ENCODE measurements at regions not wholly inside any gene's neighbourhood (a gene's known extent, or its start where the extent isn't known, plus 50 kb on each side); places are given as distances from the start of the nearest gene placed in this dataset.

DNA sequence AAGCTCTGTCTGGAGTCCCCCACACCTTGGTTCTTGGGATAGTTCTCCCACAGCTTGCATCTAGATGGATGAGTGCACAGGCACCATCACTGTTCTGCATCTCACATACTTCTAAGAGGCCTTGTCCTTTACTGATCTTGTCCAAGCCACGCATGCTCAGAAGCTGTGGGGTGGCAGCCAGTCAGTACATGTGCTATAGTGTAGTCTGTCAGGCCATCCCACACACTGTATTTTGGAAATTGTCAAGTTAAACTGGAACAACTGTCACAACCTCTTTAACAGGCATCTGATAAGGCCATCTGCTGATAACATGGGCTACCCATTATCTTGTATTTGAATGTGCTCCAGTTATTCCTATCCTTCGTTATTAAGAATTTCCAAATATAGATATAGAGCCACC, 296.5 kb upstream of the AZI2 start:
- FAIRE-seq (no peak), DNase-seq (ENCODE audit: insufficient read length, low spot score) (no peak)

DNA sequence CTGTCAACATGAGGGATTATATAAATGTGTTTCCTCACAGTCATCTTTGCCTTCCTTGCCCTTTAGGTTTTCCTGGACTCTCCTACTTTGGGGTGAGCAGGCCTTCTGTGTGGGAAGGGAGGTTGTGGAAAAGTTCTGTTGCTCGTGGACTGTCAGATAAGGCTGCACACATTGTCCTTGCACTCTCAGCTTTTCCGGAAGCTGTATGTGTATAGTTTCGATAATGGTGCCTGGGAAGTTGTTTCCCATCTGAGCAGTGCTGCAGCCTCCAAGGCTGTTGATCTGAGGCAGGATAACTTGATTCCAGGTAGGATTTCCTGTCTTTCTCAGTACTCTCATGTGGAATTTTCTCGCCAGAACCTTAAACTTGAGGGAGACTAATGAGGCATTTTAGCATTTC, 297.8 kb upstream of the AZI2 start:
- no peak for FAIRE-seq
- DNase-seq (ENCODE audit: insufficient read length, low spot score) = no peak

DNA sequence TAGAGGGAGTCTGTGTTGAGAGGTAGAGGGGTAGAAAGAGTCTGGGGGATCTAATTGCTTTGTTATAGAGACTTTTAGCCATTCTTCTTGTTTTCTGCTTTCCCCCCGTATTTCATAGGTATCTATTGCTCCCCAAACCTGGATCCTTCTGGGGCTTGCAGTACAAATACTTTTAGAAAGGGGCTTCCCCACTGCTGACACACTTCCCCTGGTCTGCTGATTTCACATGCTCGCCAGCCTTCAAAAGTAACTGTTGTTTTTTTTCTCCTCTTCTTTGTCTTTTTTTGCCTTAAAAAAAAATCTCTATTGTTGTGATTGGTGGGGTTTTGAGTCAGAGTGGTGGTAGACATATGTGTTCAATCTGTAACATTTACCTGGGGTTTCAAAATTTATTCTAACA, 300.6 kb upstream of the AZI2 start:
- DNase-seq (ENCODE audit: insufficient read length, low spot score) (no peak), FAIRE-seq (no peak)

DNA sequence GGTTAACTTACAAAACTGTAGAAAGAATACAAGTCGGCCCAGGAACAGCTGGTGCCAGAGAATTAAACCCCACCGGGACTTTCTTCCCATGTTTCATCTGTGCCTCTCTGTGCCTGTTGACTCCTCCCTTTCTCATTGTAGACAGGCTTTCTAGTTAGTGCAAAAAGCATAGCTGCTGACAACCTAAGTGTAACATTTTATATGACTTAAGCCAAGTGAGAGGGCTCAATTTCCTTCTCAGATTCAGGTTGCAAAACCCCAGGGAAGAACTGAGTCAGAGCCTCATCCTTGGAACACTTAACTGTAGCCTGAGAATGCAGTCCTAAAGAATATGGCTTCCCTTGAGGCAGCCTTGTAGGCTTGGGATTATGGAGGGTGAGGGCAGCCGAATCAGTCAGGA, 302.5 kb upstream of the AZI2 start:
- no peak for DNase-seq (ENCODE audit: insufficient read length, low spot score)
- FAIRE-seq = no peak

DNA sequence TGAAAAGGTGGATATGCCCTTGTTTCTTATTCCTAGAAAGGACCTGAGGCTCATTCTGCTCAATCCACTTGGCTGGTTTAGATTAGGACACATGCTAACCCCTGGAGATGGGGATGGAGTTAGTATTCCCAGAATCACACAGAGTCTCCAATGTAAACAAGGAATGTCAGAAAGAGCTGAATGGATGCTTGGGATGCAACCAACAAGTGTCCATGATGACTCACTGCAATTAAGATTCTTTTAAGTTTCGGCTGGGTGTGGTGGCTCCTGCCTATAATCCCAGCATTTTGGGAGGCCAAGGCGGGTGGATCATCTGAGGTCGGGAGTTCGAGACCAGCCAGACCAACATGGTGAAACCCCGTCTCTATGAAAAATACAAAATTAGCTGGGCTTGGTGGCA, 315.5 kb upstream of the AZI2 start:
- no peak for DNase-seq (ENCODE audit: insufficient read length, low spot score)
- no peak for FAIRE-seq

DNA sequence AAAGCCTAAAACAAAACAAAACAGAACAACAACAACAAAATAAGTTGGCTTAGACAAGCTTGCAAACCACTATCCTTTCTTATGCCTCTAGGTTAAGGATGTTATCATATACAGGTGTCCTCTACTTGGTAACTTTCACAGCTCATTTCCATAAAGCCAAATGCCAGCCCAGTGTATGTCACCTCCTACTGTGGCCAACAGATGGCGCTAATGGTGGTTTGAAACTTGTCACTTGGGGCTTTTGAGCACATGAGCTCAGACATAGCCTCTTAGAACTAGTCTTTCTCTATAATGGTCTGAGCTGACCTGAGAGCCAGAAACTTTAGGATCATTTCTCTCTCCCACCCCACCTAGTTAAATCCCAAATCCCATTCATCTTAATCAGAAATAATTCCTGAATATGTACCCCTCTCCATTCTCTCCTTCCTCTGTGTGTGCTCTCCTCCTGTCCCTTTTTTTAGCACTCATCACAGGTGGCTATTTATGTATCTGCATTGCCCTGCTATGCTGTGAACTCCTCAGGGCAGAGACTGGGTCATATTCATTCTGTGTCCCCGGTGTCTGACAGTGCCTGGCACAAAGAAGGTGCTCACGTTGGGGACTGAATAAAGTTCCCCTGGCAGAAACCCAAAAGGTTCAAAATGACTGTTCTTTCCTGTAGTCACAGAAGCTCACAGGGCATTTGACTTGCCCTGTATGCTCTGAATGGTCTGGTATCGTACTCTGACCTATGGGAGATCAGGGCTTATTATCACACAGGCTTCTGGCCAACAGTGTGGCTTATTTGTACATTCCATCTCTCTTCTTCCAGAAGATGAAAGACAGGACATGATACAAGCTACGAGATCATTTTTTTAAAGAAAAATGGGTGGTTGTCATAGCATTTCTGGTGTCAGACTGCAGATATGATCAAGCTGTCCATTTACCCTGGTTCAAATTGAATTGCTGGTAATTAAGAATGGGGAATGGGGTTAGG, 319.3 kb upstream of the AZI2 start:
- FAIRE-seq (no peak), DNase-seq (ENCODE audit: insufficient read length, low spot score) (peak; percentile 40)

DNA sequence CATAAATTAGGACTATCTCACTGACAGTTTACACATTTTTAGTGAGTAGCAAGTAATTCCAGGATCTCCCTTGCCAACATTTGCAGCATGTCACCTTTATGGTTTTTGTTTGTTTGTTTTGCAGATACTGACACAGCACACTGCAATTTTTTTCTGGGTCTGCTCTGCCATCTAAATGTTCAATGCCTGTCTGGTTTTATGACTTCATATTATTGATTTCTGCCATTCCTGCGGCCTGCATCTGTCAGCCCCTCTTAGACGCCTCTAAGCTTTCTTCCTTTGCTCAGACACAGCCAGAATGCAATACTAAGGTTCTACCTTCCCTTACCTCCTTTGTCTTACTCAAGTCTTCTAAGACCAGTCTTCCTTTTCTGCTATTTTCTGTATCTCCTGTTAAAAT, 321.2 kb upstream of the AZI2 start:
- no peak for FAIRE-seq
- DNase-seq (ENCODE audit: insufficient read length, low spot score) = no peak

DNA sequence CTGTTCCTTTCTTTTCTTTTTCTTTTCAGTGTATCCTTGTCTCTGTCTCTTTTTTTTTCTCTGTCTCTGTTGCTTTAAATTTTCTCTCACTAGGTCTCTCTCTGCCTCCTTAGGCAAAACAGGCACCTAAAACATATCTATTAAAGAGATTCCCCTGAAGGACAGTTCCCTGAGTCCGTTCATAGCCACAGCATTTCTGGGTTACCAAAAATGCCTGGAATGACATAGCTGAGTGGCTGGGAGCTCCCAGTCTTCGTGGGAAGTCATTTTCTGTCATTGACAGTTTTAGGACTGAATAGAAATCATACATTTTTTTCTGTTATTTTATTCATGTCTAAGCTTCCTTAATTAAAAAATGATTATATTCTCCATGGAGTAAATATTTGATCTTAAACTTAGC, 323.8 kb upstream of the AZI2 start:
- DNase-seq (ENCODE audit: insufficient read length, low spot score) (no peak), FAIRE-seq (no peak)

DNA sequence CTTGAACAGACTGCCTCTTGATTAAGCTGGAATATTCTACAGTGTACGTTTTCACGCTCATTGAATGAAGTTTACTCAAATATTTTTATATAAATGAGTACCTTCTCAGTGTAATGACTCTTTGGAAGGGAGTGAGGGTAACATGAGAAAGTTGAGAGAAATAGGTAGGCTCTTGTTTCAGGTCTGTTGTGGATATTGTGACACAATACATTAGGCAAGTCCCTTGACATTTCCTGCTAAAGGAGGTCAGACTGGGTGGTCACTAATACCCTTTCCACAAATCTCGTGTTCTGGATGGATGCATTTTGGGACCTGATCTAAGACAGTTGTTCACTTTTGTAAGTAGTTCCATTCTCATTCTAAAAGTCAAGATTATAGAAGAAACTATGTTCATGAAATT, 324.8 kb upstream of the AZI2 start:
- no peak for DNase-seq (ENCODE audit: insufficient read length, low spot score)

DNA sequence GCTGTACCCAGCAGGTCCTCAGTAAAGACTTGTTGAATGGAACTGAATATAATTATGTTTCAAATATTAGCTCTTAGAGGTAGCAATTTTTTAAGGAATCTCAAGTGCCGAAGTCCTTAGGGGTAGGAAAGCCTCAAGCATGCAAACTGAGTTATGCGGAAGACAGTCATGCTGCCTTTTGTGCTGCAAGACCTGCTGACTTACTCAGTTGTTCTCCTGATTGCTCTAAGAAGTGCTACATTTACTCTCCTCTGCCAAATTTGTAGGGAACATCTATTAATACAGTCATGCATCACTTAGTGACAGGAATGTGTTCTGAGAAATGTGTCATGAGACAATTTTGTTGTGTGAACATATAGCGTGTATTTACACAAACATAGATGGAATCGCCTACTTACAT, 325.6 kb upstream of the AZI2 start:
- DNase-seq (ENCODE audit: insufficient read length, low spot score) (no peak), FAIRE-seq (no peak)

More for the DNA sequence above, 324.8 kb upstream of the AZI2 start:
- no peak for FAIRE-seq

DNA sequence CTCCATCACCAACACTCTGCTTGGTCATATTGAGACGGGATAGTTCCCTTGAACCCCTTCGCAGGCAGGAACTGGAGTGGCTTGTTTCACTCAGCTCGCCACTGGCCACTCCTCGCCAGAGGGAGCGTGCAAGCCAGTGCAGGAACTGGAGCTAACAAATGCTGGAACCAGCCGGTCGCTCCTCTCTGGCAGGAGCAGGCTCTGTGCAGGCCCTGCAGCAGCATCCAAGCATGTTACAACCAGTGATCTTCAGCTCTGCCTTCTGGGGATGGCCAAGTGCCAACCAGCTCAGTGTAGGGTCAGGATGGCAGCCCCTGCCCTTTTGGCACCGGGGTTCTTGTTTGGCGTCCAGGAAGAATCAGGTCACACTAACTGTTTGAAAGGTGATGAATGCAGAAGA, 329.0 kb upstream of the AZI2 start:
- FAIRE-seq = no peak
- no peak for DNase-seq (ENCODE audit: insufficient read length, low spot score)

DNA sequence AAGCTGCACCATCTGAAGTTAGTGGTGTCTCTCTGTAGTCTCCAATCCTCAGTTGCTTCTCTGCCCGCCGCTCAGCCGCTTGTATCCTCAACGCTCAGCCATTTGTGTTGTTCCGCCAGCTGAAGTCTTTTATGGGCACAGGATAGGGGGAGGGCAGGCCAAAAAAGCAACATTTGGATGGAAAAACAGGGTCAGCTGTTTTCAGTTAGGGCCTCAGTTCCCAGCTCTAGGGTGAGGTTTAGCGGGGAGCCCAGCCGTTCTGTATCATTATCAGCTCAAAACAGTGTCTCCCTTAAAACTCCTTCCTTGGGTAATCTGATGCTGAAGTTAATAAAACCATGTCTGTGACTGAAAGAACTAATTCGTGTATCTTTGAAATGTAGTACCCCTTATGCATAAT, 329.5 kb upstream of the AZI2 start:
- FAIRE-seq (no peak), DNase-seq (ENCODE audit: insufficient read length, low spot score) (no peak)

DNA sequence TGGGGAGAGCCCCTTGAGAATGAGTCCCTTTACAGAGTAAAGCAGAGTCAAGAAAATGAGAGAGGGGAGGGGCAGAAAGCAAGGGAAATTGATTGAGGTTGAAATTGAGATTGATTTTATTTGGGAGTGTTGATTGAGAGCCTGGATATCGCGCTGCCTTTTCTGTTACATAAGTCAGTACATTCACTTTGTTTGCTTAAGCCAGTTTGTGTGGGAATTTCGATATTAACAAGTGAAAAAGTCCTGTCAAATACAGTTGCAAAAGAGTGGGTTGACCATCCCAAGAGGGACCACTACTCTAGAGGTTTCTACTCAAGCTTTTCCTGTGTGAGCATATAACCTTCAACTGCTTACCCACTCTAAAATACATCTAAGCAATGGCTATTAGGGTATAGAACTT, 331.4 kb upstream of the AZI2 start:
- DNase-seq (ENCODE audit: insufficient read length, low spot score) = no peak
- no peak for FAIRE-seq

DNA sequence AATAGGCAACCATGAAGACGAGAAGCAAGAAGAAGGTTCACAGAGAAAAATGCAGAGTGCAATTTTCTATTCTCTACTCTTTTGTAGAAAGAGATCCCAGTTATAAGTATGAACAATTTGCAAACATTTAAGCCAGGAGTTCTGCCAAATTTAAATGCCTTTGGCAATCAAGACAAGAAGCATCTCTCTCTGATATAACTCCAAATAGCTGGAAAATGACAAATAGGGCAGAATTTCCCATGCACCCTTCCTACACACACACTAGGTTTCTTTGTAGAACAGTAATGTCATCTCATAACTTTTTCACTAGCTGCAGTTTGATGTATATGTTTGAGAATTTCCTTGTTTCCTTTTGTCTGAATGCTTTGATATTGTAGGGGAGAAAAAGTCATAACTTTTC, 333.5 kb upstream of the AZI2 start:
- FAIRE-seq (no peak), DNase-seq (ENCODE audit: insufficient read length, low spot score) (no peak)

DNA sequence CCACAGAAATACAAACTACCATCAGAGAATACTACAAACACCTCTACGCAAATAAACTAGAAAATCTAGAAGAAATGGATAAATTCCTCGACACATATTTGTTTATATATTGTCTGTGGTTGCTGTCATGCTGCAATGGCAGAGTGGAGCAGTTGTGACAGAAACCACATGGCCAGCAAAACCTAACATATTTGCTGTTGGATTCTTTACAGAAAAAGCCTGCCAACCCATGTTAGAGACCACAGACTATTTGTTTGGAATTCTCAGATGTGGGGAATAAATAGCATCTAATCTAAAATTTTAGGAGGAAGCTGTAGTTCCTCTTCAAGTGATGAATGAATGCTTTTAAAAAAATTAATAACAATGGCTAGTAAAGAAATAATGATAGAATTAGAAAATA, 341.6 kb upstream of the AZI2 start:
- FAIRE-seq (no peak), DNase-seq (ENCODE audit: insufficient read length, low spot score) (no peak)

DNA sequence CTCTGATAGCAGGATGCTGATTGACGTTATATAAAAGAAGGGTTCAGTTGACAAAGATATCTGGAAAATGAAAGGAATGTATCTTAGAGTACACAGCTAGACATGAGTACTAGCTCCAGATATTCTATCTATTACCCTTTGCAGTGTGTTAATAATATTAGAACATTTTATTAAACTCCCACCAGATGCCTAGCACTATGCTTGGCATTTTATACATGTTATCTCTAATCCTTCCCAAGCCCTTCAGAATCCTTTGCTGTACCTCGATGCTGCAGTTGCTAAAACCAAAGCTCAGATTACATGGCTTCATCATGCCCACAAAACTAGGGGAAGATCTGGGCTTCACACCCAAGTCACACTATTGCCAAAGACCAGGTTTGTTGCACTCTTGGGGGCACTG, 350.1 kb upstream of the AZI2 start:
- FAIRE-seq (no peak), DNase-seq (ENCODE audit: insufficient read length, low spot score) (no peak)

DNA sequence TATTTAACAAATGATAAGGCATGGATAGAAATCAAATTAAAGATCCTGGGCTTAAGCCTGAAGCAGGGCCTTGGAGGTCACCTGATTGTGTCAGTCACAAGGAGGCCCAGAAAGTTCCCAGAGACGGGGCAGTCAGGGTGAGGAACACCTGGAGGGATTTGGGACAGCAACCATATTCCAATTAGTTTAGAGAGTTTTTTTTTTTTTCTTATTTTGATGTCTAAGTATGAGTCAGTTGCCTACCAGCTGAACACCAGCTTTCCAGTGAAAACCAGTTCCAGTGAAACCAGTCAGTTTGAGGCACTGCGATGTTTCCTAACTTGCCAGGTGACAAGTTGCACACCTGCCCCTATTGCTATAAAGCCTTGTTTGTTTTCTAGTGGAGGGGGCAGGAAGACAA, 350.7 kb upstream of the AZI2 start:
- DNase-seq (ENCODE audit: insufficient read length, low spot score) = no peak
- no peak for FAIRE-seq

DNA sequence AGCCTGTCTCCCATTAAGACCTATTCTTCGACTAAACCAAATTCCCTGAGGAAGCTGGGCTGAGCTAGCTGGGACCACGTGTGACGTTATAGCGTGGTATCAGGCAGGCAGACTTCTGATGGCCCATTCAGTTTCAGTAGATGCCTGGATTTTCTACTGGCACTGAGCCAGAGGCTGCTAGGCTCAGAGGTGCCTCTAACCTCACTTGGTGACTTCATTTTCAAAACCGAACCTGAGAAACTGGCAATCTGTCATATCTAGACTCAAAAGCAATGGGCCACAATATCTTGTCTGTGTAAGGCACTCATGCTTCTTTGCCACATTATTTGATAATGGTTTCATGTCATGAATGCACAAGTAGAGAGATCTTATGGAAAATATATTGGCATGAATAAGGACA, 352.1 kb upstream of the AZI2 start:
- FAIRE-seq = no peak
- DNase-seq (ENCODE audit: insufficient read length, low spot score) = no peak

DNA sequence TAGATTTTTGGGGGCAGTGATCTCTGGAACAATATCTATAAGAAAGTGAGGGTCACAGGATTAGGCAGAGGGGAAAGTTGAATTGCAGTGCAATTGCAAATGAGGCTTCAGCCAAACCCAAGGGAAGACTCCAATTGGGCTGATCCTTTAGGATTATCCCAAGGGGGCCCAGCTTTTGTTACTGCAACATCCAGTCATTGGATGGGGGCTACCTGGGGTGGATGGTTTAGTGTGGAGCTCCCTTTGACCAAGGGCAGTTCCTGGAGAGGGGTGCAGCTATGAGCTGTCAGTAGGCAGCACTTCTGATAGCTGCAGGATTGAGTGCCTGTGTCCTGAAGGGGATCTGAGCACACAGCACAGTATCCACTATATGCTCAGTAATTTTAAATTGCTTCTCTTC, 355.2 kb upstream of the AZI2 start:
- FAIRE-seq = no peak
- DNase-seq (ENCODE audit: insufficient read length, low spot score) = no peak

DNA sequence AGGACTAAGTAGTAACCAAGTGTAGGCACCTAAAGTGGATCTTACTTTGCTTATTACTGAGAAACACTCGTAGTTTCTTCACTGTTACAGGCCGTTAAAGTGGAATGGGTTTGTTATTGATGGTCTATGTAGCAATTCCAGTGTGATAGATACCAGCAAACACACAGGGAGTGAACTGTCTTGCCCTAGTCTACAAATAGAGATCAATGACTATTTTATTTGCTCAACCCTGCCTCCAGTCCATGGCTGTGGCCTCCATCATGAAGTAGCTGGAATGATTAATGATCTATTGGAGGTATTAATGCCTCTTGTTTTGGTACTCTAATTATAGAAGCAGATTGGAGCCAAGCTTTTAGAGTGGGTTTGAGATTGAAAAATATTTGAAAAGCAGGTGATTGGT, 362.7 kb upstream of the AZI2 start:
- no peak for DNase-seq (ENCODE audit: insufficient read length, low spot score)
- no peak for FAIRE-seq

DNA sequence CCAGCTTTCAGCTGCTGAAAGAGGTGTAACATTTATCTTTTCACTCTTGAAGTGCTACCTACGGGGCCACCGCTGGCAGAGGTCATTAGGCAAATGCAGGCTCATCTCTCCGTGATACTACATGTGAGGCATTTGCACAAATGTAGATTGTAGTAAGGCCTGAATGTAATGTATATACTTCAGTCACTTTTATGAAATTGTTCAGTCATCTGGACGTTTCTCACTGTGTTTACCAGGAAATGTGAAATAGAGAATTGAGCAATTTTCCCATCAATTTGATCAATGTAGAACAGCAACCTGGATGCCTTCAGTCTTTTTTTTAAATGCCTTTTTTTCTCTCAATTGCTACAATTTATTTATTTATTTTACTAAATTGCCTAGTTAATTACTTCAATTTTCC, 368.3 kb upstream of the AZI2 start:
- DNase-seq (ENCODE audit: insufficient read length, low spot score) (no peak), FAIRE-seq (no peak)

DNA sequence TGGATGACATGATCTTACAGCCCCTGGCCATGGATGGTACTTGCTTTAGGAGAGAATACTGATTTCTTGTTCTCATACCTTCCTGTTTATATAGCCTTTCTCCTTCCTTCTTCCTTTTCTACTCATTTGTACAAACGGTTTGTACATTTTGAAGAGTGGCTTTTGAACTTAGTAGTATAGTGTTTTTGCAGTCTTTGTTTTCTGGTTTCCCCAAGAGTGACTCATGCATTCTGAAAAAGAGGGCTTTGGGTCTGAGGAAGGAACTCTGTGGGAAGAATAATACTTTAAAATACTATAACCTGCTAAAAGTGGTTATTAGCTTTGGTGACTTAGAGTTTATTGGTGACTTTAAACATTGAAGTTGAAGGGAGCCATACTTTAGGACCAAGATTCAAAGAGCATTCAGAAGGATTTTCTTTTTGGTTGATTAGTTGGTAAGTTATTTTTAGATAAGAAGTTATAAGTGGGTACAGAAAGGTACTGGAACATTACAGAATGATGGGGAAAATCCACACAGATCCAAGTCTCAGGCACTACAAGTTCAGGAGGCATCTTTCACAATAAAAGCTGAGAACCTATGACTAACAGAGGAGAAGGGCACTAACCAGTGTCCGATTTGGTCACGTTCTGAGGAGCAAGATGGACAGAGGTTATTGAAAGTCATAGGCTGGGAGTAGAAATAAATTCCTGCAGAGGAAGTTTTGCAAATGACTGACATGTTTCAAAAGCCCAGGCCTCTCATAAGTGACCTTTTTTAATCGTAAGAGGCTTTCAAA, 369.6 kb upstream of the AZI2 start:
- FAIRE-seq (no peak), DNase-seq (ENCODE audit: insufficient read length, low spot score) (no peak)
